Peyer's patch (tissue), 4 donors: ENCODE measurements at regions not wholly inside any gene's neighbourhood (a gene's known extent, or its start where the extent isn't known, plus 50 kb on each side); places are given as distances from the start of the nearest gene placed in this dataset.

Experiments
- DNase-seq, 3 donors: peaks; one replicate each; pipeline ENCODE4 v3.0.0-alpha.2; 2017 to 2019
- H3K27ac ChIP-seq, 4 donors: fragments of 200-600 bp; sonication (generic); one replicate each; pipeline ENCODE4 v1.5.1; 2016 to 2019
- H3K27me3 ChIP-seq, 2 donors: fragments of 200-600 bp; sonication (generic); one replicate each; pipeline ENCODE4 v1.5.1; 2019
- H3K36me3 ChIP-seq, 3 donors: fragments of 200-600 bp; sonication (generic); one replicate each; pipeline ENCODE4 v1.5.1; 2016 to 2019
- H3K4me1 ChIP-seq, 4 donors: fragments of 200-600 bp; sonication (generic); one replicate each; pipeline ENCODE4 v1.5.1; 2016 to 2019
- H3K4me3 ChIP-seq, 4 donors: fragments of 200-600 bp; sonication (generic); 1 replicate in 3 of 4; 2 replicates in 1 of 4; pipeline ENCODE4 v1.5.1; 2016 to 2019; ENCODE audit warnings: mild to moderate bottlenecking in 1 of 4
- H3K9me3 ChIP-seq, 4 donors: fragments of 200-600 bp; sonication (generic); one replicate each; pipeline ENCODE4 v1.5.1; 2016 to 2019; ENCODE audit warnings: mild to moderate bottlenecking in 1 of 4
- POLR2A ChIP-seq, 2 donors: fragments of 450-650 bp; IDR thresholded peaks; one replicate each; pipeline ENCODE4 v1.5.1; 2017; ENCODE audit warnings: antibody characterized with exemption in 2 of 2, mild to moderate bottlenecking in 2 of 2, moderate library complexity in 2 of 2
- TF ChIP-seq, protein P1 (sequence below), 6 experiments: fragments of 450-650 bp in 4 of 6; fragments of 200-600 bp in 2 of 6; sonication (generic) in 1 of 6; IDR thresholded peaks; one replicate each; pipeline ENCODE4 v1.5.1; 2017 to 2019; ENCODE audit warnings: antibody characterized with exemption in 6 of 6, mild to moderate bottlenecking in 3 of 6, moderate library complexity in 1 of 6

DNA sequence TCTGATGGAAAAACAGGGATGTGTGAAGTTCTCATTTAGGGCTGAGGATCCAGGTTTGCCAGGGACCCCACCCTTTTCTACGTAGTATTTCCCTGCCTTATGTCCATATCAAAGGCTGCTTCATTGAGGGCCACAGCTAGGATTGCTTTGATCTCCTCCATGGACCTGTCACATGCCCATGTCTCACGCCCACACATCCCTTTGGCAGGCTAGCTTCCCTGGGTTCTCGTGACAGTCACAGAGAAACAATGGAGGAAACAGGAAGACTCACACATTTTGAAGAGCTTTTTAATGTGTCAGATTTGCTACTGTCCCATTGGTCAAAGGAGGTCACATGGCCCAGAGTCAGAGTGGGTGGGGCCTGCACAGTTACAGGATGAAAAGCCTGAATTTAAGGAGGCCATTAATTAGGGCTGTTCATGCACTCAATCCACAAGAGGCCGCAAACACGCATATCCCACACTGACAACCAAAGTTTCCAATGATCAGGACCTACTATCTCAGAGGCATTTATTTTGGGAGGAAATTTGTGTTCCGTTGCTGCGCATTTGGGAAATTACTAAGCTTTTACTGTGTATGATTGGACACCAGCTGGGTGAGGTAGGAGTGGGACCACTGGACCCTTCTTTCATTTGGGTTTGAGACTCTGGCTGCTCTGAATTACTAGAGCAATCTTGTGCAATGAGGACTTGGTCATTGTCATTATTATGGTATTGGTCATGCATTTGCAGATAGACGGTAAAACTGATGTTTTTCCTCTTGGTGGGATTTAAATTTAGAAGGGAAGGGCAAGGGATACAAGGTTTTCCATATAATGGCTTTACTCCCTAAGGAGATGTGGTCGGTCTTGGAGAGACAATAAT is 266.2 kb downstream of the KTN1 start:
- Histone ChIP-seq H3K27me3 (no peaks in the 10 kb centered on the region), H3K4me1 (peaks cover 0 to under 1% (median 0%) of the 10 kb centered on the region in 4 donors), H3K4me3 (no peak overlapping the region), H3K9me3 (no peaks in the 10 kb centered on the region), H3K27ac (peak overlapping the region in 1 of 4 donors; percentile 48), H3K36me3 (no peaks in the 10 kb centered on the region)
- DNase-seq, result no peak
- no peak for TF ChIP-seq POLR2A (IDR thresholded peaks at IDR 0.05)
- TF ChIP-seq, protein P1, sequence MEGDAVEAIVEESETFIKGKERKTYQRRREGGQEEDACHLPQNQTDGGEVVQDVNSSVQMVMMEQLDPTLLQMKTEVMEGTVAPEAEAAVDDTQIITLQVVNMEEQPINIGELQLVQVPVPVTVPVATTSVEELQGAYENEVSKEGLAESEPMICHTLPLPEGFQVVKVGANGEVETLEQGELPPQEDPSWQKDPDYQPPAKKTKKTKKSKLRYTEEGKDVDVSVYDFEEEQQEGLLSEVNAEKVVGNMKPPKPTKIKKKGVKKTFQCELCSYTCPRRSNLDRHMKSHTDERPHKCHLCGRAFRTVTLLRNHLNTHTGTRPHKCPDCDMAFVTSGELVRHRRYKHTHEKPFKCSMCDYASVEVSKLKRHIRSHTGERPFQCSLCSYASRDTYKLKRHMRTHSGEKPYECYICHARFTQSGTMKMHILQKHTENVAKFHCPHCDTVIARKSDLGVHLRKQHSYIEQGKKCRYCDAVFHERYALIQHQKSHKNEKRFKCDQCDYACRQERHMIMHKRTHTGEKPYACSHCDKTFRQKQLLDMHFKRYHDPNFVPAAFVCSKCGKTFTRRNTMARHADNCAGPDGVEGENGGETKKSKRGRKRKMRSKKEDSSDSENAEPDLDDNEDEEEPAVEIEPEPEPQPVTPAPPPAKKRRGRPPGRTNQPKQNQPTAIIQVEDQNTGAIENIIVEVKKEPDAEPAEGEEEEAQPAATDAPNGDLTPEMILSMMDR (IDR thresholded peaks at IDR 0.05), result no peak

DNA sequence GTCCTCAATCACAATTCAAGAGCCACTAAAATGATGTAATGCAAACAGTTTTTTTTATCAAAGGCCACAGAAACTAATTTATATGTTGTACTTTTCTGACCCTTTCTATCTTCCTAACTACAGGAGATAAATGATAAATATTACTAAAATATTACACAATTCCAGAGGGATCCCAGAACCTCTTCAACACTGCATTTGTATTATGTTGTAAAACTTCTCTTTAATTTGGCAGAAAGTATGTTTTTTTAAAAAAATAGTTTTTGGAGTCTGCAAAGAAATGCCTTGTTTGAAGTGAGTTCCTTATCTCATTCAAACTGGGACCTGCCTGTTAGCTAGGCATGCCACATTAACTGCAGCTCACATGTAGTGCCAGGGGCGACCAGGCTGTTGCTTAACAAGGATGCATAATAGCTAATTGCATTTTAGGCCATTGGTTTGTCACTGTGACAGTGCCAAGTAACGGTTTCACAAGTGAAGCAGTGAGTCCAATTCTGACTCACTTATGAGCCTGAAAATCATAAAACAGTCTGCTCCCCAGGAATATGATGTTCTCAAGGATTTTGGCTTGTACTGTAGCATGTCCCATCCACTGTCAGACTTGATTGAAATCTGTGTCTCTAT is 266.9 kb downstream of the KTN1 start:
- peak overlapping the region in 2 of 4 donors; percentile 12 to 48 for H3K27ac ChIP-seq
- H3K9me3 ChIP-seq, result no peaks in the 10 kb centered on the region
- peaks cover 0 to 4% (median 0%) of the 10 kb centered on the region in 4 donors for H3K4me1 ChIP-seq
- no peak overlapping the region for H3K4me3 ChIP-seq
- TF ChIP-seq POLR2A (IDR thresholded peaks at IDR 0.05), result no peak
- TF ChIP-seq, protein P1 (IDR thresholded peaks at IDR 0.05), result no peak
- no peaks in the 10 kb centered on the region for H3K27me3 ChIP-seq
- H3K36me3 ChIP-seq, result no peaks in the 10 kb centered on the region
- DNase-seq, result peak in 1 of 3 donors; percentile 48

DNA sequence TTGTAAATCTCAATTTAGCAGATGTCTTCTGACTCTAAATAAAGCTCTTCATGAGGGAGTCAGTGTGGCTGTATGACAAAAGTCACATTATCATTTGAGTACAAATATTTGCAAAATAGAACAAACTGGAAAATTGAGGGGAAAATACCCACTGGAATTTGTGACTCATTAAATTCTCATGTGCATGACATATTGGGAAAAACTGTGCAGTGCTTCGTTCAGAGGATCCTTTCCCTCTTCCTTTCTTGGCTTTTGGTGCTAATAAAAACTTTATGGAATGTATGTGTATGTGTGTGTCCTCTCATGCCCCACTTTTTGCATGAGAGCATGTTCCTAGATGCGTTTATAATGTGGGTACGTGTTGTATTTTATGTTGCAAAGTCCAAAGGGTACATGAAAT is 267.8 kb downstream of the KTN1 start:
- Histone ChIP-seq H3K27ac (peak overlapping the region in 1 of 4 donors; percentile 15), H3K4me1 (peaks cover 0 to 4% (median 0%) of the 10 kb centered on the region in 4 donors), H3K36me3 (no peaks in the 10 kb centered on the region), H3K9me3 (no peaks in the 10 kb centered on the region), H3K27me3 (no peaks in the 10 kb centered on the region), H3K4me3 (no peak overlapping the region)
- no peak for TF ChIP-seq POLR2A (IDR thresholded peaks at IDR 0.05)
- TF ChIP-seq, protein P1 (IDR thresholded peaks at IDR 0.05), result no peak
- DNase-seq, result no peak

DNA sequence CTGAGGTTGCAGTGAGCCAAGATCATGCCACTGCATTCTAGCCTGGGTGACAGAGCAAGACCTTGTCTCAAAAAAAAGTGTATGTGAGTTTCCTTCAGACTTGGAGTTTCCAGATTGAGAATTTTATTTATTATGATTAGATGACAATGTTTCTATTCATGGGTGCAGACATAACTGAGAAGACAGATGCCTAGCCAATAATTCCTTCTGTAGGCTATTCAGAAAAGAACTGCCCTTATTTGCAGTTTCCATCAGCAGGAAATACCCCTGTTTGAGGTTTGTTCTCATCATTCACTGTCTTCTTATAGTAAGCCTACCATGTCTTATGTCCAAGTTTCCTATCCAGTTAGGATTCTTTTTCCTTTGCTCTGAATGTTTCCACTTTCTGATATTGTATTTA is 269.0 kb downstream of the KTN1 start:
- DNase-seq, result no peak
- Histone ChIP-seq H3K4me1 (peaks cover 0 to 4% (median 0%) of the 10 kb centered on the region in 4 donors), H3K36me3 (no peaks in the 10 kb centered on the region), H3K4me3 (no peak overlapping the region), H3K9me3 (no peaks in the 10 kb centered on the region), H3K27me3 (no peaks in the 10 kb centered on the region), H3K27ac (no peak overlapping the region)
- no peak for TF ChIP-seq POLR2A (IDR thresholded peaks at IDR 0.05)
- TF ChIP-seq, protein P1 (IDR thresholded peaks at IDR 0.05), result no peak

DNA sequence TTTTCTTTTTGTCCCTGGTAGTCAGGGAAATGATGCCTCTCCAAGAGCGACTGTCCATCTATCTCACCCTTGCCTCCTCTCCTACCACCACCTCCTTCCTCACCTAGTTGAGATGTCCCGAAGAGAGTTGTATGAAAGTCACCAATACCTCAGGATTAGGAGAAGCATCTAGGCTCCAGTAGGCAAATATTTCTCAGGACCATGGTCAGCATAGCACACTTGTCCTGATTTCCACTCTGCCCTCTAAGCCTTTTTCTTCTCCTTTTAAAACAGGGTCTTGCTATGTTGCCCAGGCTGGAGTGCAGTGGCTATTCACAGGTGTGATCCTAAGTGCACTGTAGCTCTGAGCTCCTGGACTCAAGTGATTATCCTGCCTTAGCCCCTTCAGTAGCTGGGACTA is 268.4 kb upstream of the PELI2 start:
- Histone ChIP-seq H3K27ac (no peak overlapping the region), H3K36me3 (no peaks in the 10 kb centered on the region), H3K4me1 (peaks cover 0 to 4% (median 0%) of the 10 kb centered on the region in 4 donors), H3K9me3 (no peaks in the 10 kb centered on the region), H3K4me3 (no peak overlapping the region), H3K27me3 (no peaks in the 10 kb centered on the region)
- DNase-seq, result no peak
- TF ChIP-seq, protein P1 (IDR thresholded peaks at IDR 0.05), result no peak
- no peak for TF ChIP-seq POLR2A (IDR thresholded peaks at IDR 0.05)
